Right lobe of liver (tissue), 6 donors: ENCODE measurements at regions not wholly inside any gene's neighbourhood (a gene's known extent, or its start where the extent isn't known, plus 50 kb on each side); places are given as distances from the start of the nearest gene placed in this dataset.
"Not testable (repeated sequence)": the region's sequence is repeated elsewhere in the genome, so short reads cannot be mapped to it uniquely, and the experiment has no call there.

Source experiments
- ATAC-seq, 4 donors: fragments of 200-7000 bp; cut with Tn5 transposase; one replicate each; pipeline ENCODE4 v1.9.1; 2020; ENCODE audit warnings: mild to moderate bottlenecking in 4 of 4, moderate library complexity in 4 of 4
- DNase-seq, 3 donors: peaks; one replicate each; pipeline ENCODE4 v3.0.0-alpha.2; 2020
- H3K27ac ChIP-seq, 3 donors: fragments of 200-600 bp; one replicate each; pipeline ENCODE4 v1.8.0; 2022
- H3K27me3 ChIP-seq, 2 donors: fragments of 200-600 bp; one replicate each; pipeline ENCODE4 v1.8.0; 2022
- H3K36me3 ChIP-seq, 4 donors: fragments of 200-600 bp; sonication (generic) in 1 of 4; one replicate each; pipeline versions ENCODE4 v1.5.1 to v1.8.0; 2017 to 2022; ENCODE audit warnings: control low read depth in 1 of 4
- H3K4me1 ChIP-seq, 4 donors: fragments of 200-600 bp; sonication (generic) in 1 of 4; one replicate each; pipeline versions ENCODE4 v1.5.1 to v1.8.0; 2017 to 2022; ENCODE audit warnings: control low read depth in 1 of 4
- H3K4me3 ChIP-seq, 3 donors: fragments of 200-600 bp; one replicate each; pipeline ENCODE4 v1.8.0; 2022
- H3K9me3 ChIP-seq, 4 donors: fragments of 200-600 bp; sonication (generic) in 1 of 4; one replicate each; pipeline versions ENCODE4 v1.5.1 to v1.8.0; 2017 to 2022; ENCODE audit warnings: control low read depth in 1 of 4
- CTCF ChIP-seq, 4 donors: fragments of 200-600 bp in 3 of 4; fragments of 450-650 bp in 1 of 4; IDR thresholded peaks; one replicate each; pipeline versions ENCODE4 v1.5.1 to v1.8.0; 2016 to 2022; ENCODE audit warnings: antibody characterized with exemption in 4 of 4, mild to moderate bottlenecking in 2 of 4
- POLR2A ChIP-seq: fragments of 450-650 bp; IDR thresholded peaks from one replicate; pipeline ENCODE4 v1.6.1; 2017; ENCODE audit warnings: antibody characterized with exemption, mild to moderate bottlenecking
- WGBS: methylation state at CpG from one replicate; pipeline ENCODE4 v1.1.6; 2018; ENCODE audit warnings: low coverage, low lambda C conversion rate; ENCODE audit not compliant: insufficient coverage; ENCODE audit errors: missing lambda C conversion rate; 5-methylcytosine and 5-hydroxymethylcytosine counted together
- intact Hi-C, 2 donors: fragments of 100-400 bp; cut with DNase I; formaldehyde crosslinking; loops; one replicate each; pipeline versions ENCODE4 v1.11.2 to v1.14.1; 2022
- donor health status: DM: no; HTN: yes; CAD: no.
- donor health status: DM: no; HTN: no; CAD: no.
- donor health status: DM: no; HTN: no; CAD: no.
- donor health status: DM: no; HTN: yes; CAD: no.
- donor health status: DM: no; HTN: yes; CAD: no.

GRCh38 chr12:46970636-46971035 lies 108.8 kb upstream of the PCED1B start:
- intact Hi-C loops, result no loop called here
- H3K4me3 ChIP-seq, result no peak overlapping the region
- no peak overlapping the region for H3K27ac ChIP-seq
- no peaks in the 10 kb centered on the region for H3K36me3 ChIP-seq
- ATAC-seq (no peak), DNase-seq (no peak)
- H3K9me3 ChIP-seq, result no peaks in the 10 kb centered on the region
- 95% methylated on average over 5 of the region's 5 CpGs for WGBS
- TF ChIP-seq CTCF (IDR thresholded peaks at IDR 0.05), result no peak
- TF ChIP-seq POLR2A, result no peak
- no peaks in the 10 kb centered on the region for H3K4me1 ChIP-seq
- no peaks in the 10 kb centered on the region for H3K27me3 ChIP-seq

GRCh38 chr12:46973937-46974336 lies 105.5 kb upstream of the PCED1B start:
- H3K27me3 ChIP-seq, H3K27ac ChIP-seq, H3K4me1 ChIP-seq, ATAC-seq, intact Hi-C loops, H3K9me3 ChIP-seq, H3K36me3 ChIP-seq, H3K4me3 ChIP-seq, DNase-seq: not testable (repeated sequence)
- 77% methylated on average over 3 of the region's 3 CpGs for WGBS

- H3K4me1 ChIP-seq, result no peaks in the 10 kb centered on the region
- intact Hi-C loops, result no loop called here
- no peak overlapping the region for H3K4me3 ChIP-seq
- WGBS, result 91% methylated on average over 1 of the region's 1 CpG
- H3K36me3 ChIP-seq, result no peaks in the 10 kb centered on the region
- no peaks in the 10 kb centered on the region for H3K27me3 ChIP-seq
- ATAC-seq (no peak), DNase-seq (no peak)
- H3K27ac ChIP-seq, result no peak overlapping the region
- TF ChIP-seq CTCF (IDR thresholded peaks at IDR 0.05) (no peak), POLR2A (no peak)
- H3K9me3 ChIP-seq, result no peaks in the 10 kb centered on the region
Measured at GRCh38 chr12:46977871-46978375, 101.5 kb upstream of the PCED1B start.

GRCh38 chr12:46981622-46982021 lies 97.8 kb upstream of the PCED1B start:
- Histone ChIP-seq H3K27ac (no peak overlapping the region), H3K4me1 (peaks cover 0 to 8% (median 4%) of the 10 kb centered on the region in 4 donors), H3K4me3 (no peak overlapping the region), H3K36me3 (no peaks in the 10 kb centered on the region), H3K27me3 (no peaks in the 10 kb centered on the region), H3K9me3 (no peaks in the 10 kb centered on the region)
- no peak for DNase-seq
- ATAC-seq, result no peak
- no peak for TF ChIP-seq CTCF (IDR thresholded peaks at IDR 0.05)
- no peak for TF ChIP-seq POLR2A
- intact Hi-C loops, result no loop called here
- WGBS, result 82% methylated on average over 3 of the region's 3 CpGs

- intact Hi-C loops, result no loop called here
- no peak for TF ChIP-seq POLR2A
- TF ChIP-seq CTCF (IDR thresholded peaks at IDR 0.05), result no peak
Measured at GRCh38 chr12:46982629-46983392, 96.6 kb upstream of the PCED1B start.

More at GRCh38 chr12:46982629-46983392, 96.6 kb upstream of the PCED1B start:
- no peak overlapping the region for H3K27ac ChIP-seq
- no peak overlapping the region for H3K4me3 ChIP-seq
- H3K36me3 ChIP-seq, result no peaks in the 10 kb centered on the region
- peaks cover 0 to 8% (median 4%) of the 10 kb centered on the region in 4 donors for H3K4me1 ChIP-seq
- ATAC-seq (peak in 2 of 4 donors; percentile 9 to 11), DNase-seq (no peak)
- H3K9me3 ChIP-seq, result no peaks in the 10 kb centered on the region
- no peaks in the 10 kb centered on the region for H3K27me3 ChIP-seq
- 79% methylated on average over 2 of the region's 2 CpGs for WGBS
